Epithelial cell of proximal tubule (primary cell): ENCODE measurements at regions not wholly inside any gene's neighbourhood (a gene's known extent, or its start where the extent isn't known, plus 50 kb on each side); places are given as distances from the start of the nearest gene placed in this dataset.

ENCODE experiments used
- DNase-seq: peaks from one replicate; pipeline ENCODE4 v3.0.0-alpha.2; 2011; ENCODE audit warnings: low read depth
- H3K4me3 ChIP-seq: 2 replicates; pipeline ENCODE4 v1.5.1; 2011; ENCODE audit warnings: low read depth, mild to moderate bottlenecking, low read length
- TF ChIP-seq, protein P1 (sequence below): conservative IDR thresholded peaks from 2 replicates; pipeline ENCODE4 v1.5.1; 2012; ENCODE audit warnings: low read depth, mild to moderate bottlenecking, low read length

DNA sequence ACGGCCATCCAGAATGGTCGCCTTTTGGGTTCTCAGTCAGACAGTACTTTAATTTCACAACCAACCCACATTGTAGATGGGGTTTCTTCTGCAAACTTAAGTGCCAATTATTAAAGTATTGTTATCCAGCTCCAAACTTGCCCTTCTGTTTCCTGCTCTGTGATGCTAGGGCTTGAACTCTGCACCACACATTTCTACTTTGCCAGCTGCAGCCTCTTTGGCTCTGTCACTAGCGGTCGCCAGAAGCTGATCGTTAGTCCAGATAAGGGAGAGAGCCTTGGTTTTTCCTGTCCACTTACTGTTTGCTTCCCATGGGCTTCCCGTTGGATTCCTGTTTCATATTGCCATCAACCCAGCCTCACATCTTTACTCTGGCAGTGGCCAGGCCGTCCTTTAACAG, 196.6 kb downstream of the ASB9 start:
- TF ChIP-seq, protein P1, sequence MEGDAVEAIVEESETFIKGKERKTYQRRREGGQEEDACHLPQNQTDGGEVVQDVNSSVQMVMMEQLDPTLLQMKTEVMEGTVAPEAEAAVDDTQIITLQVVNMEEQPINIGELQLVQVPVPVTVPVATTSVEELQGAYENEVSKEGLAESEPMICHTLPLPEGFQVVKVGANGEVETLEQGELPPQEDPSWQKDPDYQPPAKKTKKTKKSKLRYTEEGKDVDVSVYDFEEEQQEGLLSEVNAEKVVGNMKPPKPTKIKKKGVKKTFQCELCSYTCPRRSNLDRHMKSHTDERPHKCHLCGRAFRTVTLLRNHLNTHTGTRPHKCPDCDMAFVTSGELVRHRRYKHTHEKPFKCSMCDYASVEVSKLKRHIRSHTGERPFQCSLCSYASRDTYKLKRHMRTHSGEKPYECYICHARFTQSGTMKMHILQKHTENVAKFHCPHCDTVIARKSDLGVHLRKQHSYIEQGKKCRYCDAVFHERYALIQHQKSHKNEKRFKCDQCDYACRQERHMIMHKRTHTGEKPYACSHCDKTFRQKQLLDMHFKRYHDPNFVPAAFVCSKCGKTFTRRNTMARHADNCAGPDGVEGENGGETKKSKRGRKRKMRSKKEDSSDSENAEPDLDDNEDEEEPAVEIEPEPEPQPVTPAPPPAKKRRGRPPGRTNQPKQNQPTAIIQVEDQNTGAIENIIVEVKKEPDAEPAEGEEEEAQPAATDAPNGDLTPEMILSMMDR = no peak
- DNase-seq = no peak
- H3K4me3 ChIP-seq = no peak overlapping the region

DNA sequence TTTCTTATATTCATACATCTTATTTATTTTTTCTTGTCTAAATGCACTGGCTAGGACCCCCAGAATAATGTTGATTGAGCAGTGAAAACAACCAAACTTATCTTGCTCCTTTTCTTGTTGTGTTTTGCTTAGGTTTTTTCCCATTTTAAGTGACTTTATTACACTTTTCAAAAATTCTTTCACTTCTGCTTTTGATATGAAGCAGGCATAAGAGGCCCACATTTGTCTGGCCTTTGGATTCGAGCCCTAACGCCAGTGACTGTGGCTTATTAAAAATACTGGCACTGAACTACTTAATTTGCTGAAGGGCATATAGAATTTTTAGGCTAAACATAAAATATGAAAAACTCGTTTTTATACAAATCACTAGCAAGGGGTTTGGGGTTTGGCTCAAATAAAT, 197.0 kb downstream of the ASB9 start:
- no peak for DNase-seq
- TF ChIP-seq, protein P1 = no peak
- no peak overlapping the region for H3K4me3 ChIP-seq

DNA sequence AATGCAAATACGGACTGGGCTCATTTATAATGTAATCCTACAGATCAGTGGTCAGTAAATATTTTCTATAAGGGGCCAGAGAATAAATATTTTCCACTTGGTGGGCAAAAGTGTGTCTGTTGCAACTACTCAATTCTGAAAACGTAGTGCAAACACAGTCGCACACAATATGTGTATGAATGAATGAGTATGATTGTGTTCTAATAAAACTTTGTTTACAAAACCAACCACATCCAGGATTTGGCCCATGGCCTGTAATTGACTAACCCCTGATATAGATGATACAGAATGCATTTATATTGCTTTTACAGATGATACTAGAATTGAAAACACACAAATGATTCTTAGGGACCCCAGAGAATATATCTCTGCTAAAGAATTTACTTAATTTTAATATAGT, 197.6 kb downstream of the ASB9 start:
- no peak overlapping the region for H3K4me3 ChIP-seq
- TF ChIP-seq, protein P1 = no peak
- no peak for DNase-seq

DNA sequence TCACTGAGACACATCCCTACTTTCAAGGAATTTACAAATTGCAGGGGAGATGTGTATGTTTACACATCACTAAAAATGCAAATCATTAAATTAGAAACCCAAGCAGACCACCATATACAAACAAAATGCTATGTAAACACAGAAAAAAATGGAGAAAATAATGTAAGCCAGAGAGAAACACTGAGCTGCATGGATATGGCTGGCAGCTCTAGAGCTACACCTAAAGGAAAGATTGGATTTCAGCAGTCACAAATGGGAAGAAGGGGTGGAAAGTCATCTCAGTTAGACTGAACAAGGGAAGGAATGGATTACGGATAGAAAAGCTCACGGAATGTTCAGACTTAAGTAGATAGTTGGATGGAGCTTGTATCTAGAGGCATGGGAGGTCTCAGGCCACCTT, 186.3 kb downstream of the MOSPD2 start:
- no peak overlapping the region for H3K4me3 ChIP-seq
- TF ChIP-seq, protein P1 = peak; percentile 35
- DNase-seq = no peak

DNA sequence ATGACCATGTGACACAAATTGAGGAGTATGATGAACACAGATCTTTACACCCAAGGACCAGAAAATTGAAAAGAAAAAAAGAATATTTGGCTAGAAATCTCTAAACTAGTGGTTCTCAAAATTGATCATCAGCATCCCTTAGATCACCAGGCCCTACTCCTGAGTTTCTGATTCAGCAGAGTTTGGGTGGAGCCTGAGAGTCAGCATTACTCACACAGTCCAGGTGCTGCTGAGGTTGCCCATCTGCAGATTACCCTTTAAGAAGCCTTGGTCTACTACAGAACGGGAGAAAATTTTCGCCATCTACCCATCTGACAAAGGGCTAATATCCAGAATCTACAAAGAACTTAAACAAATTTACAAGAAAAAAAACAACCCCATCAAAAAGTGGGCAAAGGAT, 182.8 kb downstream of the MOSPD2 start:
- TF ChIP-seq, protein P1 = no peak
- no peak for DNase-seq
- H3K4me3 ChIP-seq = no peak overlapping the region

DNA sequence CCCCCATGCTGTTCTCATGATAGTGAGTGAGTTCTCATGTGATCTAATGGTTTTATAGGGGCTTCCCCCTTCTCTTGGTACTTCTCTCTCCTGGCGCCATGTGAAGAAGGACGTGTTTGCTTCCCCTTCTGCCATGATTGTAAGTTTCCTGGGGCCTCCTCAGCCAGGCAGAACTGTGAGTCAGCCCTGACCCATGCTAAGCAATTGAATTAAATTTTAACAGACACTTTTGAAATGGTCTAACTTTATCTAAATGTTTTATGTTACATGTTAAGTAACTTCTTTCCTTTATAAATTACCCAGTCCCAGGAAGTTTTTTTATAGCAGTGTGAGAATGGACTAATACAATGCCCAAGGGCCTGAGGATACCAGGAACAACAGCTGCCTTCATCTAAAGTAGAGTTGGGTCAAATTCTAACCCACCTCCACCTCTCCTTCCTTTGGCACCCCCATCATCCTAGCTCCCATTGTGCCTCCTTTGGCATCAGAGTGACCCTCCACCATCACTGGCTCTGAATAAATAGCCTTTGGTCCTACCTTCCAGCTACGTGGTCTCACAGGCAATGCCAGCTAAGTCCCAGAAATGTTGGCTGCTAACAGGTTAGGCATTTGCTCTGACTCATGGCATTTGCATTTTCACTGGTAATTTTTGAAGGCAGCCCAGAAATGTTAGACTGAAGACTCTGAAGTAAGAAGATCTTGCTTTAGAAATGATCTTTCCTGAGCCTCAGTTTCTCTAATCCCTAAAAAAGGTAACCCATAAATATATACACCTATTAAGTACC, 182.1 kb downstream of the MOSPD2 start:
- TF ChIP-seq, protein P1 = no peak
- no peak overlapping the region for H3K4me3 ChIP-seq
- DNase-seq = peak; percentile 53

DNA sequence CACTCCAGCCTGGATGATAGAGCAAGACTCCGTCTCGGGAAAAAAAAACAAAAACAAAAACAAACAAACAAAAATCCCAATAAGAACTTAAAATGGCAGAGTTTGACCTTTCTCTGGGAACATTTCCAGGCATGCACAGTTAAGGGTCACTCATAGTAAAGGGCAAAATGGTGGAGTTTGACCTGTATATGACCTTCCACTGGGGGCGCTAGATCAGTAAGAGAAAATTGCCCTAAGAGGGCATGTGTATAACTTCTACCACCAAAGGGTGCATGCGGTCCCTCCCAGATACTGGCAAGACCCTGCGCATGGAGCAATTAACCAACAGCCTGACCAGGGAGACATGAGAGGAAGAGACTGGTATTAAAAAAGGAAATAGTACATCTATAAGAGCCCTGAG, 177.2 kb downstream of the MOSPD2 start:
- TF ChIP-seq, protein P1 = no peak
- no peak for DNase-seq
- H3K4me3 ChIP-seq = no peak overlapping the region
